Upper lobe of left lung (tissue), 6 donors: ENCODE measurements at regions not wholly inside any gene's neighbourhood (a gene's known extent, or its start where the extent isn't known, plus 50 kb on each side); places are given as distances from the start of the nearest gene placed in this dataset.

Experiments
- ATAC-seq, 2 donors: fragments of 200-7000 bp; cut with Tn5 transposase; one replicate each; pipeline ENCODE4 v1.9.1; 2022; ENCODE audit warnings: mild to moderate bottlenecking in 2 of 2, moderate library complexity in 2 of 2; ENCODE audit not compliant: low FRiP score in 2 of 2
- DNase-seq, 2 donors: peaks; one replicate each; pipeline ENCODE4 v3.0.0-alpha.2; 2019 to 2020
- H3K27ac ChIP-seq, 4 donors: fragments of 200-600 bp; sonication (generic); one replicate each; pipeline ENCODE4 v1.5.1; 2016 to 2019
- H3K27me3 ChIP-seq, 4 donors: fragments of 200-600 bp; sonication (generic); one replicate each; pipeline ENCODE4 v1.5.1; 2017 to 2019
- H3K36me3 ChIP-seq, 4 donors: fragments of 200-600 bp; sonication (generic); one replicate each; pipeline ENCODE4 v1.5.1; 2016 to 2019
- H3K4me1 ChIP-seq, 4 donors: fragments of 200-600 bp; sonication (generic); one replicate each; pipeline ENCODE4 v1.5.1; 2018 to 2019
- H3K4me3 ChIP-seq, 4 donors: fragments of 200-600 bp; sonication (generic); one replicate each; pipeline ENCODE4 v1.5.1; 2017 to 2019; ENCODE audit warnings: mild to moderate bottlenecking in 2 of 4, moderate library complexity in 1 of 4
- H3K9me3 ChIP-seq, 4 donors: fragments of 200-600 bp; sonication (generic); one replicate each; pipeline ENCODE4 v1.5.1; 2018 to 2019
- EP300 ChIP-seq, 4 donors: sonication (generic); formaldehyde crosslinking; IDR thresholded peaks; one replicate each; pipeline ENCODE4 v1.5.1; 2017; ENCODE audit warnings: antibody characterized with exemption in 4 of 4, control low read depth in 2 of 4
- POLR2A ChIP-seq, 4 donors: fragments of 450-650 bp; IDR thresholded peaks; one replicate each; pipeline ENCODE4 v1.5.1; 2016 to 2017; ENCODE audit warnings: antibody characterized with exemption in 4 of 4, mild to moderate bottlenecking in 2 of 4
- POLR2AphosphoS5 ChIP-seq, 2 donors: sonication (generic); formaldehyde crosslinking; IDR thresholded peaks; one replicate each; pipeline ENCODE4 v1.5.1; 2017; ENCODE audit warnings: antibody characterized with exemption in 2 of 2
- WGBS, 2 donors: methylation state at CpG; one replicate each; pipeline ENCODE4 v1.1.5; 2017 to 2018; 5-methylcytosine and 5-hydroxymethylcytosine counted together
- TF ChIP-seq, protein P1 (sequence below), 6 experiments: fragments of 450-650 bp in 4 of 6; fragments of 200-600 bp in 2 of 6; sonication (generic) in 2 of 6; IDR thresholded peaks; one replicate each; pipeline ENCODE4 v1.5.1; 2016 to 2019; ENCODE audit warnings: antibody characterized with exemption in 6 of 6
- donor health status: DM: no; HTN: no; CAD: no; lungs with moderate emphysema.
- donor health status: DM: no; HTN: yes; CAD: no; lungs with severe emphysema.

DNA sequence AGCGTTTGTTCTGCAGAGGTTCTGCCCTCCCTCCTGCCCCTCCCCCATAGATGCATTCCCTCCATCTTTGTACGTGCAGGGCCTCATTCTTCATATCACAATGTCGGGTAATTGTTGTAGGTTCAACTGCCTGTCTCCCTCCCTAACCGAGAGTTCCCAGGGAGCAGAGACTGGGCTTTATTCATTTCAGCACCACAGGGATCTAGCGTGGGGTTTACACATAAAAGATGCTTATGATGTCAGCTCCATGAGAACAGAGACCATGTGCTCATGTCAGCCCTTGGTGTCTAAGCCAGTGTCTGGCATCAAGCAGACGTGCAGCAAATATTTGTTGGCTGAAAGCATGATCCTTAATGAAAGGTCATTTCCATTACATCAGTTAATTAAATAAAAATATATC, 298.9 kb upstream of the TRIB2 start:
- Histone ChIP-seq H3K4me1 (no peaks in the 10 kb centered on the region), H3K4me3 (no peak overlapping the region), H3K36me3 (no peaks in the 10 kb centered on the region), H3K27me3 (no peaks in the 10 kb centered on the region), H3K9me3 (no peaks in the 10 kb centered on the region), H3K27ac (no peak overlapping the region)
- no peak for ATAC-seq
- DNase-seq: no peak
- WGBS, 2 donors: 84 to 87% methylated on average over 6 of the region's 6 CpGs
- TF ChIP-seq EP300 (IDR thresholded peaks at IDR 0.05): no peak
- TF ChIP-seq, protein P1, sequence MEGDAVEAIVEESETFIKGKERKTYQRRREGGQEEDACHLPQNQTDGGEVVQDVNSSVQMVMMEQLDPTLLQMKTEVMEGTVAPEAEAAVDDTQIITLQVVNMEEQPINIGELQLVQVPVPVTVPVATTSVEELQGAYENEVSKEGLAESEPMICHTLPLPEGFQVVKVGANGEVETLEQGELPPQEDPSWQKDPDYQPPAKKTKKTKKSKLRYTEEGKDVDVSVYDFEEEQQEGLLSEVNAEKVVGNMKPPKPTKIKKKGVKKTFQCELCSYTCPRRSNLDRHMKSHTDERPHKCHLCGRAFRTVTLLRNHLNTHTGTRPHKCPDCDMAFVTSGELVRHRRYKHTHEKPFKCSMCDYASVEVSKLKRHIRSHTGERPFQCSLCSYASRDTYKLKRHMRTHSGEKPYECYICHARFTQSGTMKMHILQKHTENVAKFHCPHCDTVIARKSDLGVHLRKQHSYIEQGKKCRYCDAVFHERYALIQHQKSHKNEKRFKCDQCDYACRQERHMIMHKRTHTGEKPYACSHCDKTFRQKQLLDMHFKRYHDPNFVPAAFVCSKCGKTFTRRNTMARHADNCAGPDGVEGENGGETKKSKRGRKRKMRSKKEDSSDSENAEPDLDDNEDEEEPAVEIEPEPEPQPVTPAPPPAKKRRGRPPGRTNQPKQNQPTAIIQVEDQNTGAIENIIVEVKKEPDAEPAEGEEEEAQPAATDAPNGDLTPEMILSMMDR (IDR thresholded peaks at IDR 0.05): no peak
- no peak for TF ChIP-seq POLR2A (IDR thresholded peaks at IDR 0.05)
- no peak for TF ChIP-seq POLR2AphosphoS5 (IDR thresholded peaks at IDR 0.05)

DNA sequence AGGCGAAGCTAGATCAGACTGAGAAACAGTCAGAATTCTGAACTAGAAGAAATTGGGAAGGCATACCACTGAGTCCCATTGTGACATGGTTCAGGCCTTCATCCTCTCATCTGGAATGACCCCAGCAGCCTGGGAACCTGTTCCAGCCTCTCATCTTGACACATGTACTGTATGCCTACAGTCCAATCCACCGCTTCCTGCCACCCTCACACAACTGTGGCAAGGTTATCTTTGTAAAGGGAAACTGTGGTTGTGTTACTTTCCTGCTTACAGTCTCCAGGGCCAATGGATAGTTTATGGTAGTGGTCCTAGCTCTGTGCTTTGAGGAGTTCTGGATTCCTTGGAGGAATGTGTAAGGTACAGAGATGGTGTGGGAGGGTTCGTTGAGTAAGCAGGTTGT, 296.9 kb upstream of the TRIB2 start:
- Histone ChIP-seq H3K4me3 (no peak overlapping the region), H3K36me3 (no peaks in the 10 kb centered on the region), H3K27ac (no peak overlapping the region), H3K27me3 (no peaks in the 10 kb centered on the region), H3K4me1 (no peaks in the 10 kb centered on the region), H3K9me3 (no peaks in the 10 kb centered on the region)
- ATAC-seq: no peak
- no peak for DNase-seq
- 96 to 98% methylated on average over 3 of the region's 3 CpGs for WGBS, 2 donors
- TF ChIP-seq EP300 (IDR thresholded peaks at IDR 0.05) (no peak), POLR2AphosphoS5 (IDR thresholded peaks at IDR 0.05) (no peak), POLR2A (IDR thresholded peaks at IDR 0.05) (no peak)
- TF ChIP-seq, protein P1 (IDR thresholded peaks at IDR 0.05): no peak

DNA sequence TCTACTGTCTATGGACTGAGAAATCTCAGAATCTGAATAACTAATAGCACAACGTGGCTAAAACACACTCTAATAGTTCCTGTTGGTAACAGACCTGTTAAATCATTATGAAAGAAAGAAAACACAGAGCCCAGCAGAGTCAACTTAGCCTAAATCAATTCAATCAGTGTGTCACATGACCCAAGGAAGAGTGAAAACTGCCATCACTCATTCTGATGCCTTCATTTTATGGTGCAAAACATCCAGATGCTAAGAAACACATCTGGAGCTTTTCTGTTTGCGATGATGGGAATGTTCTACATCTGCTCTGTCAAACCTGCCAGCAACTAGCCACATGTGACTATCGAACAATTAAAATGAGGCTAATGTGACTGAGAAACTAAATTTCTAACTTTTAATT, 295.7 kb upstream of the TRIB2 start:
- DNase-seq (no peak), ATAC-seq (no peak)
- Histone ChIP-seq H3K4me3 (no peak overlapping the region), H3K4me1 (no peaks in the 10 kb centered on the region), H3K9me3 (no peaks in the 10 kb centered on the region), H3K27ac (no peak overlapping the region), H3K27me3 (no peaks in the 10 kb centered on the region), H3K36me3 (no peaks in the 10 kb centered on the region)
- 71 to 74% methylated on average over 3 of the region's 3 CpGs for WGBS, 2 donors
- TF ChIP-seq EP300 (IDR thresholded peaks at IDR 0.05) (no peak), POLR2A (IDR thresholded peaks at IDR 0.05) (no peak), POLR2AphosphoS5 (IDR thresholded peaks at IDR 0.05) (no peak)
- TF ChIP-seq, protein P1 (IDR thresholded peaks at IDR 0.05): no peak

DNA sequence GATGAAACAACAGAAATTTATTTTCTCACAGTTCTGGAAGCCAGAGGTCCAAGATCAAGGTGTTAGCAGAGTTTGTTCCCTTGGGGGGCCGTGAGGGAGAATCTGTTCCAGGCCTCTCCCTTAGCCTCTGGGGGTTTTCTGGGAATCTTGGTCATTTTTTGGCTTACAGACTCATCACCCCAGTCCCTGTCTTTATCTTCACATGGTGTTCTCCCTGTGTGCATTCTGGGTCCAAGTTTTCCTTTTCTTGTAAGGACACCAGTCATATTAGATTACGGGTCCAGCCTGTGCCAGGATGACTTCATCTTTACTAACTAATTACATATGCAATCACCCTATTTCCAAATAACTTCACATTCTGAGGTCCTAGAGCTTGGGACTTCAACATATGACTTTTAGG, 292.5 kb upstream of the TRIB2 start:
- WGBS, 2 donors: 93 to 100% methylated on average over 2 of the region's 2 CpGs
- Histone ChIP-seq H3K9me3 (no peaks in the 10 kb centered on the region), H3K27me3 (no peaks in the 10 kb centered on the region), H3K27ac (no peak overlapping the region), H3K36me3 (no peaks in the 10 kb centered on the region), H3K4me1 (peaks cover 0 to 4% (median 0%) of the 10 kb centered on the region in 4 donors), H3K4me3 (no peak overlapping the region)
- DNase-seq (no peak), ATAC-seq (no peak)
- no peak for TF ChIP-seq POLR2A (IDR thresholded peaks at IDR 0.05)
- TF ChIP-seq EP300 (IDR thresholded peaks at IDR 0.05): no peak
- TF ChIP-seq, protein P1 (IDR thresholded peaks at IDR 0.05): no peak
- TF ChIP-seq POLR2AphosphoS5 (IDR thresholded peaks at IDR 0.05): no peak

DNA sequence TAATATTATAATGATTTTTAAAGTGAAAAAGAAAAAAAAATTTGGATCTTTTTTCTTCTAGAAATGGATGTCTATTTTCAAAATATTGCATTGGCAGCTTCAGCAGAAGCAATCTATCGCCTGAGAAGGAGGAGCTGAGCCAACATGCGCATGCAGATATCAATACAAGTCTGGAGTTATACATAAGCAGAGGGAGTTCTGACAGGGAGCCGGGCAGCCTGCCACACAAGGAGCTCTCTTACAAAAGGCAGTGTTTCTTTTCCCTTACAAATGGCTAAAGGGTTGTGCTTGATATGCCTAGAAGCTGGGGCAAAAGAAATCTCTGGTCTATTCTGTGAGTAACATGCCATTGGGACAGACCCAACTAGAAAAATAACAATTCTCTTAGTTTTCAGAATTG, 291.9 kb upstream of the TRIB2 start:
- Histone ChIP-seq H3K27me3 (no peaks in the 10 kb centered on the region), H3K36me3 (no peaks in the 10 kb centered on the region), H3K9me3 (no peaks in the 10 kb centered on the region), H3K27ac (no peak overlapping the region), H3K4me1 (peaks cover 0 to 5% (median 0%) of the 10 kb centered on the region in 4 donors), H3K4me3 (no peak overlapping the region)
- WGBS, 2 donors: 76 to 77% methylated on average over 3 of the region's 3 CpGs
- TF ChIP-seq, protein P1 (IDR thresholded peaks at IDR 0.05): no peak
- TF ChIP-seq POLR2AphosphoS5 (IDR thresholded peaks at IDR 0.05) (no peak), EP300 (IDR thresholded peaks at IDR 0.05) (no peak), POLR2A (IDR thresholded peaks at IDR 0.05) (no peak)
- ATAC-seq: no peak
- DNase-seq: no peak
